ENCODE measurements at regions not wholly inside any gene's neighbourhood (a gene's known extent, or its start where the extent isn't known, plus 50 kb on each side); places are given as distances from the start of the nearest gene placed in this dataset.
"Not testable (repeated sequence)": the region's sequence is repeated elsewhere in the genome, so short reads cannot be mapped to it uniquely, and the experiment has no call there.

DNA sequence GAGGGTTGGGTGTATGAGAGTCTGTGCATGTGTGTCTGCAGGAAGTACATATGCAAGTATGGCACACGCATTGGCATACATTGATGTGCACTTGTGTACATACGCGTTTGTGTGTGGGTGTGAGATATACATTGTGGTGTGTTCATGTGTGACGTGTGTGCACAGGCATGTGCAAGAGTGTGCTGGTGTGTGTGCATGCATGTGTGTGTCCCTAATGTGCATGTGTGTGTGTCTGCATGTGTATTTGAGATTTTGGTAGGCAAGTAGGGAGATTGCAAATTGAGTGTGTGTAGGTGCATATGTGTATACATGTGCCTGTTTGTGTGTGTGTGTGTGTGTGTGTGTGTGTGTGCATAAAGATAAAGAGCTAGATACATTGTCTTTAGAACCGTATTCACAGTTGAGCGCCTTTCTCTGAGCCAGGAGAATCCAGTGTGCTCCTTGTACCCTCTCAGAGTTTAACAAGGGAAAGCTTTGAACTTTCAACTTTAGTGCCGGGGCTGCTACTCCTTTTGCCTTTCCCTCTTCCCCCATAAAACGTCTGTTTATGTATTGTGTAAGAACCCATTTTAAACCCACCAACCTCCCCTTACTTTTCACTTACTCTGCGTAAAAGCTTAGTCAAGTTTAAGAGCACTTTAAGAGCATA lies 152.4 kb upstream of the CHL1 start:
- H3K27ac Mint-ChIP-seq, result no peak overlapping the region

DNA sequence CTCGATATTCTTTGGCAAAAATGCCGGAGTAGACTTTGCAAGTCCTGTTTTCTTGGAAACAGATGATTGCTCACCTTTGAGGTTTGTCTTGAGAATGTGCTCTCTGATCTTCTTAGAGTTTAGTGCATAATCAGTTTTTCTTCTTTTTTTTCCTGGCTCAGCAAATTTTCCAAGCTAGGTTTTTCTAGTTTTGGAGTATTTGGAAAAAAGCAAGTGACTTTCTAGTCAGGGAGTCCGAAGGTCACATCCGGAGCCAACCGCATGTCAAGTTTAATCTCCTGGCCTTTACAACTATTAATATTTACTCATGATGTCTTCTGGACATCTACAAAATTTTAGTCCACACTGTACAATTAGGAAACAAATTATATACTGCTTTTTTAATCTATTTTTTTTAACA lies 151.6 kb upstream of the CHL1 start:
- H3K4me3 Mint-ChIP-seq; H3K27ac Mint-ChIP-seq; H3K9me3 Mint-ChIP-seq; H3K4me3 ChIP-seq (ENCODE audit: low read length); H3K36me3 ChIP-seq (ENCODE audit: control insufficient read depth, insufficient read depth, low read length); H3K4me1 ChIP-seq (ENCODE audit: control insufficient read depth, insufficient read depth, low read length); H3K9ac ChIP-seq (ENCODE audit: extremely low read depth, low read length, poor library complexity, severe bottlenecking); H3K36me3 Mint-ChIP-seq (ENCODE audit: low read depth); DNase-seq; H3K27me3 ChIP-seq (ENCODE audit: control insufficient read depth, insufficient read depth, low read length, poor library complexity, severe bottlenecking); H3K27ac ChIP-seq (ENCODE audit: low read depth, low read length); H3K4me1 Mint-ChIP-seq: not testable (repeated sequence)
- 80 to 82% methylated on average over 1 to 5 of the region's 5 CpGs for WGBS, 2 experiments (ENCODE audit: insufficient coverage in 1 of 2, insufficient read length in 1 of 2)
- peaks cover 69% of the 10 kb centered on the region for H3K9me3 ChIP-seq (ENCODE audit: control insufficient read depth, low read length)
- H3K27me3 Mint-ChIP-seq (ENCODE audit: insufficient read depth), result peaks cover 11% of the 10 kb centered on the region

More for the DNA sequence above, 152.4 kb upstream of the CHL1 start:
- WGBS, 2 experiments (ENCODE audit: insufficient coverage in 1 of 2, insufficient read length in 1 of 2), result 77 to 80% methylated on average over 1 to 9 of the region's 9 CpGs
- no peak overlapping the region for H3K4me3 Mint-ChIP-seq
- no peaks in the 10 kb centered on the region for H3K36me3 ChIP-seq (ENCODE audit: control insufficient read depth, insufficient read depth, low read length)
- no peak overlapping the region for H3K4me3 ChIP-seq (ENCODE audit: low read length)
- H3K27me3 ChIP-seq (ENCODE audit: control insufficient read depth, insufficient read depth, low read length, poor library complexity, severe bottlenecking), result no peaks in the 10 kb centered on the region
- no peak overlapping the region for H3K9ac ChIP-seq (ENCODE audit: extremely low read depth, low read length, poor library complexity, severe bottlenecking)
- TF ChIP-seq, protein P1, sequence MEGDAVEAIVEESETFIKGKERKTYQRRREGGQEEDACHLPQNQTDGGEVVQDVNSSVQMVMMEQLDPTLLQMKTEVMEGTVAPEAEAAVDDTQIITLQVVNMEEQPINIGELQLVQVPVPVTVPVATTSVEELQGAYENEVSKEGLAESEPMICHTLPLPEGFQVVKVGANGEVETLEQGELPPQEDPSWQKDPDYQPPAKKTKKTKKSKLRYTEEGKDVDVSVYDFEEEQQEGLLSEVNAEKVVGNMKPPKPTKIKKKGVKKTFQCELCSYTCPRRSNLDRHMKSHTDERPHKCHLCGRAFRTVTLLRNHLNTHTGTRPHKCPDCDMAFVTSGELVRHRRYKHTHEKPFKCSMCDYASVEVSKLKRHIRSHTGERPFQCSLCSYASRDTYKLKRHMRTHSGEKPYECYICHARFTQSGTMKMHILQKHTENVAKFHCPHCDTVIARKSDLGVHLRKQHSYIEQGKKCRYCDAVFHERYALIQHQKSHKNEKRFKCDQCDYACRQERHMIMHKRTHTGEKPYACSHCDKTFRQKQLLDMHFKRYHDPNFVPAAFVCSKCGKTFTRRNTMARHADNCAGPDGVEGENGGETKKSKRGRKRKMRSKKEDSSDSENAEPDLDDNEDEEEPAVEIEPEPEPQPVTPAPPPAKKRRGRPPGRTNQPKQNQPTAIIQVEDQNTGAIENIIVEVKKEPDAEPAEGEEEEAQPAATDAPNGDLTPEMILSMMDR (conservative IDR thresholded peaks at IDR 0.05), result no peak
- no peak overlapping the region for H3K27ac ChIP-seq (ENCODE audit: low read depth, low read length)
- peaks cover 11% of the 10 kb centered on the region for H3K27me3 Mint-ChIP-seq (ENCODE audit: insufficient read depth)
- no peaks in the 10 kb centered on the region for H3K36me3 Mint-ChIP-seq (ENCODE audit: low read depth)
- DNase-seq, result no peak
- H3K9me3 Mint-ChIP-seq, result peaks cover 2% of the 10 kb centered on the region
- H3K4me1 ChIP-seq (ENCODE audit: control insufficient read depth, insufficient read depth, low read length), result no peaks in the 10 kb centered on the region
- H3K9me3 ChIP-seq (ENCODE audit: control insufficient read depth, low read length), result peaks cover 63% of the 10 kb centered on the region
- H3K4me1 Mint-ChIP-seq, result no peaks in the 10 kb centered on the region

DNA sequence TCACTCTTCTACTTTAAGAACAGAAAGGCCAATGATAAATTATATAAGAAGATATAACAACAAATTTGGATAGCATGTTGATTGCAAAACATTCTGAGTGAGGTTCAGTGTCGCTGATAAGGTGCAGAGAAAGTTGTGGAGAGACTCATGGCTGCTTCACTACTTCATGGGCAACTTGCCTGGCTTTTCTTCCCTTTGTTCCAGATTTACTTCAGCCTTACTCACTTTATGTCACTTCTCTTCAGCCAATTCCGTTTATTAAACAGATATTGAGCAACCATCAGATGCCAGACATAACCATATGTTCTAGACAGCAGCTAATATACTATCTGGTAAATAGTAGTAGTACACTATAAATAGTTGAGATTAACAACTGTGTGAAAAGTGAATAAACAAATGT lies 150.0 kb upstream of the CHL1 start:
- Histone ChIP-seq H3K4me3 (ENCODE audit: low read length) (no peak overlapping the region), H3K27ac (ENCODE audit: low read depth, low read length) (no peak overlapping the region), H3K9me3 (ENCODE audit: control insufficient read depth, low read length) (peaks cover 61% of the 10 kb centered on the region), H3K27me3 (ENCODE audit: control insufficient read depth, insufficient read depth, low read length, poor library complexity, severe bottlenecking) (no peaks in the 10 kb centered on the region), H3K9ac (ENCODE audit: extremely low read depth, low read length, poor library complexity, severe bottlenecking) (no peak overlapping the region), H3K36me3 (ENCODE audit: control insufficient read depth, insufficient read depth, low read length) (no peaks in the 10 kb centered on the region), H3K4me1 (ENCODE audit: control insufficient read depth, insufficient read depth, low read length) (no peaks in the 10 kb centered on the region)
- Mint-ChIP-seq H3K4me3 (no peak overlapping the region), H3K27ac (no peak overlapping the region), H3K9me3 (peaks cover 6% of the 10 kb centered on the region), H3K4me1 (no peaks in the 10 kb centered on the region), H3K27me3 (ENCODE audit: insufficient read depth) (peaks cover 6% of the 10 kb centered on the region), H3K36me3 (ENCODE audit: low read depth) (no peaks in the 10 kb centered on the region)
- DNase-seq, result no peak
- 31 to 52% methylated on average over 1 to 2 of the region's 2 CpGs for WGBS, 2 experiments (ENCODE audit: insufficient coverage in 1 of 2, insufficient read length in 1 of 2)
- TF ChIP-seq, protein P1 (conservative IDR thresholded peaks at IDR 0.05), result no peak

DNA sequence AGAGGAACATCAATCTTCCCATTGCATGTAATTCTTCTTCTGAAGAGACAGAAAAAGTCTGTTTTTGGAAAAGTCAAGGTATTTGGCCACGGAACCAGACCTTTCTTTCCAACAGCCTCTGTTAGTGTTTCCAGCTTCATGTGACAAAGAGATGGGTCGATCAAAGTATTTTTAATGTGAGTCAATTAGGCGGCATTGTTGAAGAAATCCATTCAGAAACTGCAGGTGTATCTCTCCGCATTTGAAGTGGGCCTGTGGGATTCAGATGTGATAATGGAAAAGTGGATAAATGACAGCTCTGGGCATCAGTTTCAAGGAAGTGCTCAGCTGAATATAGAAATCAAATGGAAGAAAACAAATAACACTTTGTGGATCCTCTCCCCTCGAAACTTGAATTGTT lies 143.1 kb upstream of the CHL1 start:
- H3K4me3 Mint-ChIP-seq; H3K27ac Mint-ChIP-seq; H3K36me3 ChIP-seq (ENCODE audit: control insufficient read depth, insufficient read depth, low read length); H3K27me3 ChIP-seq (ENCODE audit: control insufficient read depth, insufficient read depth, low read length, poor library complexity, severe bottlenecking); H3K27ac ChIP-seq (ENCODE audit: low read depth, low read length); H3K36me3 Mint-ChIP-seq (ENCODE audit: low read depth); H3K9me3 Mint-ChIP-seq; H3K4me1 ChIP-seq (ENCODE audit: control insufficient read depth, insufficient read depth, low read length); H3K9ac ChIP-seq (ENCODE audit: extremely low read depth, low read length, poor library complexity, severe bottlenecking); H3K4me3 ChIP-seq (ENCODE audit: low read length); DNase-seq; H3K4me1 Mint-ChIP-seq; H3K27me3 Mint-ChIP-seq (ENCODE audit: insufficient read depth): not testable (repeated sequence)
- peaks cover 56% of the 10 kb centered on the region for H3K9me3 ChIP-seq (ENCODE audit: control insufficient read depth, low read length)
- WGBS, 2 experiments (ENCODE audit: insufficient coverage in 1 of 2, insufficient read length in 1 of 2), result 67 to 68% methylated on average over 3 to 5 of the region's 5 CpGs

Data from endodermal cell (in vitro differentiated cells).